MCF 10A (cell line): ENCODE measurements at regions not wholly inside any gene's neighbourhood (a gene's known extent, or its start where the extent isn't known, plus 50 kb on each side); places are given as distances from the start of the nearest gene placed in this dataset.

Experiments used
- BruUV-seq: library from RNA; stranded (reverse); fragments of 400-500 nt; replicated peaks from 2 replicates; lab custom pipeline; 2021; lab: Mats Ljungman, UMichigan
- CTCF ChIA-PET: fragments of 300-600 bp; sonication (Branson Sonifier 250); formaldehyde crosslinking; extraction: SDS; loops from one replicate; lab custom pipeline; 2021; ENCODE audit warnings: antibody characterized with exemption, inconsistent platforms; lab: Yijun Ruan, JAX
- POLR2A ChIA-PET: fragments of 300-600, 350-650 bp; sonication (Branson Sonifier 250); formaldehyde crosslinking; extraction: SDS; loops from one replicate; lab custom pipeline; 2020; ENCODE audit warnings: antibody characterized with exemption, inconsistent platforms; lab: Yijun Ruan, JAX
- DNase-seq: peaks from one replicate; pipeline ENCODE4 v3.0.0-alpha.2; 2018; ENCODE audit not compliant: unreplicated experiment
- H3K27ac Mint-ChIP-seq: one replicate; pipeline ENCODE4 v1.8.0; 2022; ENCODE audit warnings: mild to moderate bottlenecking, low read depth, mixed read lengths; ENCODE audit not compliant: unreplicated experiment
- H3K27me3 Mint-ChIP-seq: one replicate; pipeline ENCODE4 v1.8.0; 2022; ENCODE audit warnings: mixed read lengths; ENCODE audit not compliant: insufficient read depth, unreplicated experiment
- H3K36me3 Mint-ChIP-seq: one replicate; pipeline ENCODE4 v1.8.0; 2022; ENCODE audit warnings: mild to moderate bottlenecking, moderate library complexity, mixed read lengths; ENCODE audit not compliant: insufficient read depth, unreplicated experiment
- H3K4me1 Mint-ChIP-seq: one replicate; pipeline ENCODE4 v1.8.0; 2022; ENCODE audit warnings: mixed read lengths; ENCODE audit not compliant: insufficient read depth, unreplicated experiment
- H3K4me3 Mint-ChIP-seq: one replicate; pipeline ENCODE4 v1.8.0; 2022; ENCODE audit warnings: mild to moderate bottlenecking, moderate library complexity, mixed read lengths; ENCODE audit not compliant: unreplicated experiment
- H3K9me3 Mint-ChIP-seq: one replicate; pipeline ENCODE4 v1.8.0; 2022; ENCODE audit warnings: mixed read lengths; ENCODE audit not compliant: unreplicated experiment
- CTCF ChIP-seq: fragments of 200-600 bp; IDR thresholded peaks from one replicate; pipeline ENCODE4 v1.8.0; 2022; ENCODE audit warnings: antibody characterized with exemption, mild to moderate bottlenecking; ENCODE audit not compliant: unreplicated experiment
- intact Hi-C: fragments of 100-400 bp; cut with micrococcal nuclease; formaldehyde crosslinking; loops from 2 replicates; pipeline ENCODE4 v1.14.1; 2022

- H3K27ac Mint-ChIP-seq, result no peak overlapping the region
- intact Hi-C loops, result no loop called here
- H3K9me3 Mint-ChIP-seq, result no peaks in the 10 kb centered on the region
- TF ChIP-seq CTCF, result no peak
- no peaks in the 10 kb centered on the region for H3K27me3 Mint-ChIP-seq
- H3K36me3 Mint-ChIP-seq, result no peaks in the 10 kb centered on the region
- H3K4me1 Mint-ChIP-seq, result peaks cover 7% of the 10 kb centered on the region
- DNase-seq, result no peak
- ChIA-PET POLR2A (interaction anchor here (0.6 kb wide), 1 partner anchor 13 kb away, joined by 3 read pairs; no protein-coding TSS in a partner anchor), CTCF (interaction anchor here (0.5 kb wide), 1 partner anchor 181 kb away, joined by 6 read pairs; no protein-coding TSS in a partner anchor)
- H3K4me3 Mint-ChIP-seq, result no peak overlapping the region
- BruUV-seq, result no TSS peak
Observed at GRCh38 chr1:239755107-239755912, 336.4 kb upstream of the FMN2 start.

- Mint-ChIP-seq H3K27ac (no peak overlapping the region), H3K9me3 (no peaks in the 10 kb centered on the region), H3K27me3 (no peaks in the 10 kb centered on the region), H3K36me3 (peaks cover 6% of the 10 kb centered on the region), H3K4me1 (peaks cover 7% of the 10 kb centered on the region), H3K4me3 (no peak overlapping the region)
- intact Hi-C loops, result no loop called here
- CTCF ChIA-PET, result interaction anchor here (0.7 to 1.0 kb wide), 2 partner anchors 15 to 140 kb away, joined by 3 read pairs; no protein-coding TSS in a partner anchor
- POLR2A ChIA-PET, result no interaction called here
- no peak for TF ChIP-seq CTCF
- peak; percentile 49 for DNase-seq
- no TSS peak for BruUV-seq
Observed at GRCh38 chr1:239757716-239758115, 334.0 kb upstream of the FMN2 start.

GRCh38 chr1:239758756-239759155, 332.9 kb upstream of the FMN2 start:
- intact Hi-C loops, result no loop called here
- no peaks in the 10 kb centered on the region for H3K9me3 Mint-ChIP-seq
- BruUV-seq, result no TSS peak
- no peak overlapping the region for H3K4me3 Mint-ChIP-seq
- no peak for TF ChIP-seq CTCF
- H3K4me1 Mint-ChIP-seq, result peaks cover 7% of the 10 kb centered on the region
- H3K27ac Mint-ChIP-seq, result no peak overlapping the region
- POLR2A ChIA-PET, result interaction anchor here (0.6 kb wide), 1 partner anchor 158 kb away, joined by 4 read pairs; no protein-coding TSS in a partner anchor
- peaks cover 6% of the 10 kb centered on the region for H3K36me3 Mint-ChIP-seq
- DNase-seq, result no peak
- CTCF ChIA-PET, result interaction anchor here (0.5 to 1.2 kb wide), 4 partner anchors 8 to 196 kb away, joined by 3 to 4 read pairs (median 4); no protein-coding TSS in a partner anchor
- no peaks in the 10 kb centered on the region for H3K27me3 Mint-ChIP-seq

GRCh38 chr1:239761509-239761908, 330.2 kb upstream of the FMN2 start:
- no peak overlapping the region for H3K4me3 Mint-ChIP-seq
- peaks cover 7% of the 10 kb centered on the region for H3K4me1 Mint-ChIP-seq
- no peak for DNase-seq
- BruUV-seq, result no TSS peak
- peaks cover 6% of the 10 kb centered on the region for H3K36me3 Mint-ChIP-seq
- no peak for TF ChIP-seq CTCF
- ChIA-PET POLR2A (interaction anchor here (1.5 kb wide), 1 partner anchor 12 kb away, joined by 3 read pairs; no protein-coding TSS in a partner anchor), CTCF (interaction anchor here (0.7 to 1.7 kb wide), 2 partner anchors 31 to 136 kb away, joined by 4 read pairs; no protein-coding TSS in a partner anchor)
- no peak overlapping the region for H3K27ac Mint-ChIP-seq
- no peaks in the 10 kb centered on the region for H3K27me3 Mint-ChIP-seq
- no peaks in the 10 kb centered on the region for H3K9me3 Mint-ChIP-seq
- intact Hi-C loops, result no loop called here
